ENCODE measurements at regions not wholly inside any gene's neighbourhood (a gene's known extent, or its start where the extent isn't known, plus 50 kb on each side); places are given as distances from the start of the nearest gene placed in this dataset.
"Not testable (repeated sequence)": the region's sequence is repeated elsewhere in the genome, so short reads cannot be mapped to it uniquely, and the experiment has no call there.

- Histone ChIP-seq H3K4me1 (ENCODE audit: insufficient read depth) (no peaks in the 10 kb centered on the region), H3K9ac (no peak overlapping the region), H3K4me2 (ENCODE audit: unreplicated experiment) (no peak overlapping the region), H2AFZ (no peak overlapping the region), H3K4me3 (no peak overlapping the region), H3K27me3 (replicated peaks; ENCODE audit: insufficient read depth) (no peaks in the 10 kb centered on the region), H3K9me2 (ENCODE audit: insufficient read depth) (no peaks in the 10 kb centered on the region), H3K36me3 (ENCODE audit: low read depth) (no peaks in the 10 kb centered on the region), H3K9me3 (ENCODE audit: low read depth) (no peaks in the 10 kb centered on the region), H3K79me2 (ENCODE audit: insufficient read depth) (no peaks in the 10 kb centered on the region), H3K27ac (no peak overlapping the region), H3F3A (ENCODE audit: insufficient read depth) (no peaks in the 10 kb centered on the region), H4K20me1 (ENCODE audit: insufficient read depth) (no peaks in the 10 kb centered on the region)
- peak; percentile 4 for DNase-seq
- no peak for TF ChIP-seq EZH2phosphoT487 (IDR thresholded peaks at IDR 0.05; ENCODE audit: insufficient read depth, low read depth)
- TF ChIP-seq EZH2 (IDR thresholded peaks at IDR 0.05; ENCODE audit: insufficient read depth, poor library complexity, severe bottlenecking), result no peak
- WGBS, 2 experiments (ENCODE audit: low coverage in 1 of 2, low lambda C conversion rate in 2 of 2, missing lambda C conversion rate in 2 of 2), result 29 to 40% methylated on average over 5 of the region's 5 CpGs
- in situ Hi-C loops (cut with MboI), result no loop called here
Measured at GRCh38 chr7:68706291-68706690, 892.0 kb upstream of the AUTS2 start.

GRCh38 chr7:68707159-68707558, 891.1 kb upstream of the AUTS2 start:
- H4K20me1 ChIP-seq (ENCODE audit: insufficient read depth), result no peaks in the 10 kb centered on the region
- H3K9me3 ChIP-seq (ENCODE audit: low read depth), result no peaks in the 10 kb centered on the region
- no peaks in the 10 kb centered on the region for H3F3A ChIP-seq (ENCODE audit: insufficient read depth)
- TF ChIP-seq EZH2 (IDR thresholded peaks at IDR 0.05; ENCODE audit: insufficient read depth, poor library complexity, severe bottlenecking) (no peak), EZH2phosphoT487 (IDR thresholded peaks at IDR 0.05; ENCODE audit: insufficient read depth, low read depth) (no peak)
- no peak overlapping the region for H3K9ac ChIP-seq
- in situ Hi-C loops (cut with MboI), result no loop called here
- no peaks in the 10 kb centered on the region for H3K27me3 ChIP-seq (replicated peaks; ENCODE audit: insufficient read depth)
- no peak overlapping the region for H3K27ac ChIP-seq
- no peaks in the 10 kb centered on the region for H3K36me3 ChIP-seq (ENCODE audit: low read depth)
- DNase-seq, result no peak
- WGBS, 2 experiments (ENCODE audit: low coverage in 1 of 2, low lambda C conversion rate in 2 of 2, missing lambda C conversion rate in 2 of 2), result 32 to 33% methylated on average over 5 of the region's 5 CpGs
- H3K4me2 ChIP-seq (ENCODE audit: unreplicated experiment), result no peak overlapping the region
- no peak overlapping the region for H2AFZ ChIP-seq
- H3K4me3 ChIP-seq, result no peak overlapping the region
- no peaks in the 10 kb centered on the region for H3K9me2 ChIP-seq (ENCODE audit: insufficient read depth)
- no peaks in the 10 kb centered on the region for H3K79me2 ChIP-seq (ENCODE audit: insufficient read depth)
- no peaks in the 10 kb centered on the region for H3K4me1 ChIP-seq (ENCODE audit: insufficient read depth)

DNA sequence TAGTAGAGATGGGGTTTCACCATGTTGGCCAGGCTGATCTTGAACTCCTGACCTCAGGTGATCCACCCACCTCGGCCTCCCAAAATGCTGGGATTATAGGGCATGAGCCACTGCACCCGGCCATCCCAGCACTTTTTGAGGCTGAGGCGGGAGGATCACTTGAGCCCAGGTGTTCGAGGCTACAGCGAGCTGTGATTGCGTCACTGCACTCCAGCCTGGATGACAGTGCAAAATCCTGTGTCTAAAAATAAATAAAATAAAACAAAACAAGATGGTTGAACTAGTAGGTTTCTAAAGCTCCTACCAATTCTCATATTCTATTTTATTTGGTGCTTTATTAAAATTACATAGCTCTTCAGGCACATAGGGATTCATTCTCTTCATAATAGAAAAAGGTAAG, 890.3 kb upstream of the AUTS2 start:
- no peaks in the 10 kb centered on the region for H3K79me2 ChIP-seq (ENCODE audit: insufficient read depth)
- no peaks in the 10 kb centered on the region for H3K9me2 ChIP-seq (ENCODE audit: insufficient read depth)
- H3K4me3 ChIP-seq, result no peak overlapping the region
- no peaks in the 10 kb centered on the region for H3K9me3 ChIP-seq (ENCODE audit: low read depth)
- TF ChIP-seq EZH2 (IDR thresholded peaks at IDR 0.05; ENCODE audit: insufficient read depth, poor library complexity, severe bottlenecking) (no peak), EZH2phosphoT487 (IDR thresholded peaks at IDR 0.05; ENCODE audit: insufficient read depth, low read depth) (no peak)
- no peaks in the 10 kb centered on the region for H3F3A ChIP-seq (ENCODE audit: insufficient read depth)
- H3K27ac ChIP-seq, result no peak overlapping the region
- H3K9ac ChIP-seq, result no peak overlapping the region
- H3K27me3 ChIP-seq (replicated peaks; ENCODE audit: insufficient read depth), result no peaks in the 10 kb centered on the region
- no peak overlapping the region for H2AFZ ChIP-seq
- in situ Hi-C loops (cut with MboI), result no loop called here
- WGBS, 2 experiments (ENCODE audit: low coverage in 1 of 2, low lambda C conversion rate in 2 of 2, missing lambda C conversion rate in 2 of 2), result 29 to 34% methylated on average over 6 of the region's 6 CpGs
- no peak for DNase-seq
- no peaks in the 10 kb centered on the region for H3K36me3 ChIP-seq (ENCODE audit: low read depth)
- no peaks in the 10 kb centered on the region for H4K20me1 ChIP-seq (ENCODE audit: insufficient read depth)
- no peak overlapping the region for H3K4me2 ChIP-seq (ENCODE audit: unreplicated experiment)
- H3K4me1 ChIP-seq (ENCODE audit: insufficient read depth), result no peaks in the 10 kb centered on the region

DNA sequence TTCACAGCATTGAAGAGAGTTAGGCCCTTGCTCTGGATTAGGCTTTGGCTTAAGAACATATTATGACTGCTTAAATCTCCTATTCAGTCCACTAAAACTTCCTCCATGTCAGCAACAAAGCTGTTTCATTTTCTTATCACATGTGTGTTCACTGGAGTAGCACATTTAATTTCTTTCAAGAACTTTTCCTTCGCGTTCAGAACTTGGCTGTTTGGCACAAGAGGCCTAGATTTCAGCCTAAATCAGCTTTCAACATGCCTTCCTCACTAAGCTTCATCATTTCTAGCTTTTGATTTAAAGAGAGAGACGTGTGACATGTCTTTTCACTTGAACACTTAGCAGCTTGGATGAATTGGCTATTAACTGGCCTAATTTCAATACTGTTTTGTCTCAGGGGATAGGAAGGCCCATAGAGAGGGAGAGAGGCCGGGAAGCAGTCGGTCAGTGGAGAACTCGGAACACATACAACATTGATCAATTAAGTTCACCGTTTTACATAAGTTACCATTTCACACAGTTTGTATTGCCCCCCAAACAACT, 885.2 kb upstream of the AUTS2 start:
- DNase-seq, result no peak
- H3K27ac ChIP-seq, result no peak overlapping the region
- H3K9ac ChIP-seq, result no peak overlapping the region
- no peaks in the 10 kb centered on the region for H3K9me2 ChIP-seq (ENCODE audit: insufficient read depth)
- WGBS, 2 experiments (ENCODE audit: low coverage in 1 of 2, low lambda C conversion rate in 2 of 2, missing lambda C conversion rate in 2 of 2), result 30% methylated on average over 7 of the region's 7 CpGs
- no peaks in the 10 kb centered on the region for H3K4me1 ChIP-seq (ENCODE audit: insufficient read depth)
- no peak overlapping the region for H2AFZ ChIP-seq
- no peaks in the 10 kb centered on the region for H3K27me3 ChIP-seq (replicated peaks; ENCODE audit: insufficient read depth)
- H3K79me2 ChIP-seq (ENCODE audit: insufficient read depth), result no peaks in the 10 kb centered on the region
- TF ChIP-seq EZH2phosphoT487 (IDR thresholded peaks at IDR 0.05; ENCODE audit: insufficient read depth, low read depth) (no peak), EZH2 (IDR thresholded peaks at IDR 0.05; ENCODE audit: insufficient read depth, poor library complexity, severe bottlenecking) (no peak)
- H3K4me3 ChIP-seq, result no peak overlapping the region
- in situ Hi-C loops (cut with MboI), result no loop called here
- no peaks in the 10 kb centered on the region for H3F3A ChIP-seq (ENCODE audit: insufficient read depth)
- no peaks in the 10 kb centered on the region for H4K20me1 ChIP-seq (ENCODE audit: insufficient read depth)
- H3K4me2 ChIP-seq (ENCODE audit: unreplicated experiment), result no peak overlapping the region
- H3K9me3 ChIP-seq (ENCODE audit: low read depth), result no peaks in the 10 kb centered on the region
- H3K36me3 ChIP-seq (ENCODE audit: low read depth), result no peaks in the 10 kb centered on the region

DNA sequence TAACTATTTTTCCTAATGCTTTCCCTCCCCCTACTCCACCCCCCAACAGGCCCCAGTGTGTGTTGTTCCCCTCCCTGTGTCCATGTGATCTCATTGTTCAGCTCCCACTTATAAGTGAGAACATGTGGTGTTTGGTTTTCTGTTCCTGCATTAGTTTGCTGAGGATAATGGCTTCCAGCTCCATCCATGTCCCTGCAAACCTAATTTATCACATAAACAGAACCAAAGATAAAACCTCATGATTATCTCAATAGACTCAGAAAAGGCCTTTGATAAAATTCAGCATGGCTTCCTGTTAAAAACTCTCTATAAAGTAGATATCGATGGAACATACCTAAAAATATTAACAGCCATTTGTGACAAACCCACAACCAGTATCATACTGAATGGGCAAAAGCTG, 884.1 kb upstream of the AUTS2 start:
- H3K4me2 ChIP-seq (ENCODE audit: unreplicated experiment); H3K9me3 ChIP-seq (ENCODE audit: low read depth); H3K79me2 ChIP-seq (ENCODE audit: insufficient read depth); H4K20me1 ChIP-seq (ENCODE audit: insufficient read depth); H3K9me2 ChIP-seq (ENCODE audit: insufficient read depth); in situ Hi-C loops (cut with MboI); H3K36me3 ChIP-seq (ENCODE audit: low read depth); H2AFZ ChIP-seq; H3K27ac ChIP-seq; H3F3A ChIP-seq (ENCODE audit: insufficient read depth); H3K27me3 ChIP-seq (replicated peaks; ENCODE audit: insufficient read depth); H3K9ac ChIP-seq; H3K4me1 ChIP-seq (ENCODE audit: insufficient read depth); H3K4me3 ChIP-seq; DNase-seq: not testable (repeated sequence)
- 0 to 7% methylated on average over 1 of the region's 1 CpG for WGBS, 2 experiments (ENCODE audit: low coverage in 1 of 2, low lambda C conversion rate in 2 of 2, missing lambda C conversion rate in 2 of 2)

Data from GM23248 (cell line).